GM12864 (cell line): ENCODE measurements at regions not wholly inside any gene's neighbourhood (a gene's known extent, or its start where the extent isn't known, plus 50 kb on each side); places are given as distances from the start of the nearest gene placed in this dataset.

Experiments used
- DNase-seq: peaks from one replicate; pipeline ENCODE4 v3.0.0-alpha.2; 2011; ENCODE audit warnings: low read depth
- H3K4me3 ChIP-seq: 2 replicates; pipeline ENCODE4 v1.5.1; 2011; ENCODE audit warnings: mild to moderate bottlenecking, low read depth, low read length, control low read depth
- TF ChIP-seq, protein P1 (sequence below): IDR thresholded peaks from 2 replicates; pipeline ENCODE4 v1.5.1; 2011; ENCODE audit warnings: low read depth, mild to moderate bottlenecking, moderate library complexity, low read length, control low read depth, inconsistent platforms; ENCODE audit errors: missing control alignments

DNA sequence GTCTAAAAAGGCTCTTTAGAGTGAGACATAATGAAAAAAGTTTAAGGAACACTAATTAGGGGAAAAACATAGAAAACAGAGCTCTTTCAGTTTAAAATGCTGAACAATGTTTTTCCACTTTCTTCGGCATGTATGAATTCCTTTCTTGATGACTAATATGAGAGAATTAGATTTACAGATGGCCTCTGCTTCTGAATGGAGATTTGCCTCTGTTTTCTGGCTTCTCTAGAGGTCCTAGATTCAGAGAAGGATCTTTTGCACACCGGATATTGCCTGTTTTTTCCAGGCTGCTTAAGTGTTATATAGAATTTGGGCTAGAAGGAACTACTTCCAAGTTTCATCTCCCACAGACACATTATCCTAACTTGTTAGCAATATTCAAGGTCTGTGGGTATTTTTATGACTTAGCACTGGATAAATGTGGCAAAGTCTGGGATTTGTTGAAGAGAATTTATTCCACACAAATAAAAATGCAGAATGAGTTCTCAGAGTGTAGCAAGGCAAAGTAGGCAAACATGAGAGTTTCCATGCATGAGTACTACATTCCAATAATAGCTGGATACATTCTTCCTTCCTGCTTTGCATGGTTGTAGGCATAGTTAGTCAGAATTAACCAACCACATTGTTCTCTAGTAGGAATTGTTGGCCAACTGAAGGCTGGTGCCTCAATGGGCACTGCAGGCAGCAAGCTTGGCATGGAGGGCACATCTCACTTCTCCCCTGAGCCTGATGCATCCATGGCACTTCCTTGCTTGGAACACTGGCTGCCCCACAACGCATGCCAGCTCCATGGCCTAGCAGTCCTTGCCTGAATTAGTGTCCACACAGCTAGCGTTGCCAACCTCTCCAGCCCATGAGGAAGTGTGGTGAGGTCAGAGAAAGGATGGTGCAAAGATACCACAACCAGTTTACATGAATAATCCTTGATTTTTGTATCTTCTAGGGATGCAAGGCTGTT is 224.2 kb downstream of the CLIC5 start:
- TF ChIP-seq, protein P1, sequence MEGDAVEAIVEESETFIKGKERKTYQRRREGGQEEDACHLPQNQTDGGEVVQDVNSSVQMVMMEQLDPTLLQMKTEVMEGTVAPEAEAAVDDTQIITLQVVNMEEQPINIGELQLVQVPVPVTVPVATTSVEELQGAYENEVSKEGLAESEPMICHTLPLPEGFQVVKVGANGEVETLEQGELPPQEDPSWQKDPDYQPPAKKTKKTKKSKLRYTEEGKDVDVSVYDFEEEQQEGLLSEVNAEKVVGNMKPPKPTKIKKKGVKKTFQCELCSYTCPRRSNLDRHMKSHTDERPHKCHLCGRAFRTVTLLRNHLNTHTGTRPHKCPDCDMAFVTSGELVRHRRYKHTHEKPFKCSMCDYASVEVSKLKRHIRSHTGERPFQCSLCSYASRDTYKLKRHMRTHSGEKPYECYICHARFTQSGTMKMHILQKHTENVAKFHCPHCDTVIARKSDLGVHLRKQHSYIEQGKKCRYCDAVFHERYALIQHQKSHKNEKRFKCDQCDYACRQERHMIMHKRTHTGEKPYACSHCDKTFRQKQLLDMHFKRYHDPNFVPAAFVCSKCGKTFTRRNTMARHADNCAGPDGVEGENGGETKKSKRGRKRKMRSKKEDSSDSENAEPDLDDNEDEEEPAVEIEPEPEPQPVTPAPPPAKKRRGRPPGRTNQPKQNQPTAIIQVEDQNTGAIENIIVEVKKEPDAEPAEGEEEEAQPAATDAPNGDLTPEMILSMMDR = no peak
- DNase-seq = no peak
- no peak overlapping the region for H3K4me3 ChIP-seq

DNA sequence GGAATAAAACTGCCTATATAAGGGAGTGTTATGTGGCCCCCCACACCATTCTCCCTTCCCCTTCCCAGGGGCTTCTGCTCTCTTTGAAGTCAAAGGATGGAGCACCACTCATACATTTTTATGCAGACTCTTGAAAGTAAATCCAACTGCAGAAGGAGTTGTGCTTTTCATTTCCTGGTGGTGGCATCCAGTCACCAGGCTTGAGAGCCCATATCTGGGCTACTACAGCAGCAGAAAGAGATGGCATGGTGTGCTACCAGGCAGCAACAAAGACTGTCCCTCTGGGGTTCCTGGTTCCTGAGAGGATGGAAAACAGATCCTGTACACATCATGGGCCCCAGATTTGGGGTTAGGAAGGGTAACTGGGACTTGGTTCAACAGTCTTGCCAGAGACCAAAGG is 226.4 kb downstream of the CLIC5 start:
- no peak overlapping the region for H3K4me3 ChIP-seq

GRCh38 chr6:45787384-45787783 is 228.3 kb downstream of the CLIC5 start:
- no peak for DNase-seq
- TF ChIP-seq, protein P1 = no peak
- no peak overlapping the region for H3K4me3 ChIP-seq

More for the DNA sequence above, 226.4 kb downstream of the CLIC5 start:
- no peak for DNase-seq
- TF ChIP-seq, protein P1 = no peak

DNA sequence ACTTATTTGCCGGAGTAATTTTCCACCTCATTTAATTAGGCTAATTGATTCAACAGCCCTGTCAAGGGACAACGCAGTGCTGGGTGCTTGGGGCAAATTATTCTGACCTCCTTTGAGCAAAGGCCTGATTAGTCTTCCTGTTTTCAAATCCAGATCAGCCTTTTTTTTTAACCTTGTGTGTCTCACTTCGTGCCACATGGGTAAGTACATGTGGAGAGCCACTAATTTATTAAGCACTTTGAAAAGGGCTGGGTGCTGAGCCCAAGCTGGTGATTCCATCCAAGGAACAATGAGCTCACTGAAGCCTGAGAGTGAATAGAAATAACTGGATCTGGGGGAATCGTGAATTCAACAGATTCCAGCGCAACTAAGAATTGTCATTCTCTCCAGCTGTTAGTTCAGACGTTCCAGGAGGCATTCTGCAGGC is 229.3 kb downstream of the CLIC5 start:
- TF ChIP-seq, protein P1 = no peak
- DNase-seq = no peak
- no peak overlapping the region for H3K4me3 ChIP-seq

DNA sequence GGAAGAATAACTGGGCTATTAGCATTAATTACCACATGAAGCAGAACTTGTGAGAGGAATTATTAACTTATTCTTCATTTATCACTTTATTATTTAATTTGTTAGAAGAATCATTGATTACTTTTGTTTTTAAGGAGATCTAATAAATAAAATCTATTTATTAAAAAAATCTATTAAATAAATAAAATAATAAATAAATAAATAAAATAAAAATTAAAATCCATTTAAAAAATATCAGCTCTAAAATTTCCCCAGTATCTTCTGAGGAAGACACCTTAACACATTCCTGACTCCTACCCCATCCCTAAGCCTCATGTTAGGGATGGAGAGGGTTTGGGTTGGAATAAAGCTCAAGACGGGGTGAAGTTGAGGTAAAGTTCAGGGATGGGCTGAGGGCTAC is 231.4 kb downstream of the CLIC5 start:
- no peak for DNase-seq

GRCh38 chr6:45783716-45784115 is 231.9 kb downstream of the CLIC5 start:
- TF ChIP-seq, protein P1 = no peak
- no peak overlapping the region for H3K4me3 ChIP-seq
- DNase-seq = no peak

More for the DNA sequence above, 231.4 kb downstream of the CLIC5 start:
- TF ChIP-seq, protein P1 = no peak
- H3K4me3 ChIP-seq = no peak overlapping the region
